ENCODE measurements at regions not wholly inside any gene's neighbourhood (a gene's known extent, or its start where the extent isn't known, plus 50 kb on each side); places are given as distances from the start of the nearest gene placed in this dataset.

GRCh38 chr18:57941841-57942489 is 102.1 kb upstream of the NEDD4L start:
- TF ChIP-seq CTCF (IDR thresholded peaks at IDR 0.05; ENCODE audit: low read length), result no peak
- no peak for TF ChIP-seq EZH2 (optimal IDR thresholded peaks at IDR 0.05; ENCODE audit: low read depth, low read length)
- TF ChIP-seq EZH2phosphoT487 (IDR thresholded peaks at IDR 0.05; ENCODE audit: low read length), result no peak
